ENCODE measurements at regions not wholly inside any gene's neighbourhood (a gene's known extent, or its start where the extent isn't known, plus 50 kb on each side); places are given as distances from the start of the nearest gene placed in this dataset.

DNA sequence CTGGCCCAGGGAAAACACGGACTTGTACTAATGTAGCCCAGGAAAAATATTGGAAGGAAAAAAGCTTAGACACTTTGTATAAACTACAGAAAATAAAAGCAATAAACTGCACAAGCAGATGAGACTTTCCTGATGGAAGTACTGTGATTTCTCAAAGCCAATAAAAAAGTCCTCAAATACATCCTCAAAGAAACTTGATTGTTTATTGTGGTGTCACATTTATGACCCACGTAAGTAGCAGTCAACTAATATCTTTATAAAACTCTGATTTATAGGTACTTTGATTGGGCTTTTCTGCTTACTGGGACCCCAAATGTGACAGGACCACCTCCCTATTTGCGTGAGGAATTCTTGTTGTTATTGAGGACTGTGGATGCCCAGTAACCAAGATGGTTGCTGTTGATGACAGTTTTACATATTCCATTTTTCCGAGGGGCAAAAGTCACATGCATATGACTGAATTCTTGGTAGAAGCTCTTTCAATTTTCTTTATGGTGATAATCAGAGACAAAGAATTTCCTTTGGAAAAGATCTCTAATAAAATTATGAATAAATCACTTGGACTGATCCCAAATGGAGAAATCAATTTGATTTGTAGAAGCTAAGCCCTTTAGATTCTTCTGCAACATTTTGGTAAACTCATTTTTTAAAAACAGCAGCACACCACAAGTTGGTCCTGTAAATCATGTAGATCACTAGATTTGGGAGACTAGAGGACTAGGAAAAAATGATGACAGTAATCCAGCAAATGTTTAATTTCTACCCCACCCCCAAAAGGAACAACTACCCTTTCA is 159.0 kb upstream of the TSC22D2 start:
- TF ChIP-seq CC2D1A (IDR thresholded peaks at IDR 0.05) = no peak
- TF ChIP-seq U2AF2 (optimal IDR thresholded peaks at IDR 0.05; ENCODE audit: low read depth, low read length) = no peak
- TF ChIP-seq REST (IDR thresholded peaks at IDR 0.05; ENCODE audit: borderline replicate concordance) = no peak
- no peak for TF ChIP-seq REST (CRISPR knock-in tag; IDR thresholded peaks at IDR 0.05; ENCODE audit: low read depth)
- no peak for TF ChIP-seq SIX5 (IDR thresholded peaks at IDR 0.05; ENCODE audit: borderline replicate concordance in 1 of 2, insufficient read depth in 1 of 2, low read depth in 1 of 2, low read length in 2 of 2)
- no peak for TF ChIP-seq PTBP1 (IDR thresholded peaks at IDR 0.05; ENCODE audit: low read depth, low read length)
- TF ChIP-seq, protein P1, sequence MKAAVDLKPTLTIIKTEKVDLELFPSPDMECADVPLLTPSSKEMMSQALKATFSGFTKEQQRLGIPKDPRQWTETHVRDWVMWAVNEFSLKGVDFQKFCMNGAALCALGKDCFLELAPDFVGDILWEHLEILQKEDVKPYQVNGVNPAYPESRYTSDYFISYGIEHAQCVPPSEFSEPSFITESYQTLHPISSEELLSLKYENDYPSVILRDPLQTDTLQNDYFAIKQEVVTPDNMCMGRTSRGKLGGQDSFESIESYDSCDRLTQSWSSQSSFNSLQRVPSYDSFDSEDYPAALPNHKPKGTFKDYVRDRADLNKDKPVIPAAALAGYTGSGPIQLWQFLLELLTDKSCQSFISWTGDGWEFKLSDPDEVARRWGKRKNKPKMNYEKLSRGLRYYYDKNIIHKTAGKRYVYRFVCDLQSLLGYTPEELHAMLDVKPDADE (conservative IDR thresholded peaks at IDR 0.05; ENCODE audit: control insufficient read depth, low read depth, low read length) = no peak
- TF ChIP-seq SIN3A (IDR thresholded peaks at IDR 0.05; ENCODE audit: borderline replicate concordance in 2 of 2, control insufficient read depth in 1 of 2, low read depth in 2 of 2, low read length in 2 of 2) = no peak
- no peak for TF ChIP-seq EP300 (IDR thresholded peaks at IDR 0.05; ENCODE audit: low read length)
- no peak for TF ChIP-seq ARID4B (CRISPR knock-in tag; IDR thresholded peaks at IDR 0.05)
- no peak for TF ChIP-seq RNF2 (IDR thresholded peaks at IDR 0.05)
